GM12873 (cell line): ENCODE measurements at regions not wholly inside any gene's neighbourhood (a gene's known extent, or its start where the extent isn't known, plus 50 kb on each side); places are given as distances from the start of the nearest gene placed in this dataset.

ENCODE experiments used
- CTCF ChIP-seq: IDR thresholded peaks from 2 replicates; pipeline ENCODE4 v1.5.1; 2012; ENCODE audit warnings: low read depth, mild to moderate bottlenecking, moderate library complexity, low read length, control low read depth; ENCODE audit not compliant: insufficient read depth; ENCODE audit errors: missing control alignments

- no peak for TF ChIP-seq CTCF
Measured at GRCh38 chr15:35757361-35757760, 211.4 kb upstream of the DPH6 start.

GRCh38 chr15:35757765-35758164, 211.8 kb upstream of the DPH6 start:
- TF ChIP-seq CTCF: no peak

DNA sequence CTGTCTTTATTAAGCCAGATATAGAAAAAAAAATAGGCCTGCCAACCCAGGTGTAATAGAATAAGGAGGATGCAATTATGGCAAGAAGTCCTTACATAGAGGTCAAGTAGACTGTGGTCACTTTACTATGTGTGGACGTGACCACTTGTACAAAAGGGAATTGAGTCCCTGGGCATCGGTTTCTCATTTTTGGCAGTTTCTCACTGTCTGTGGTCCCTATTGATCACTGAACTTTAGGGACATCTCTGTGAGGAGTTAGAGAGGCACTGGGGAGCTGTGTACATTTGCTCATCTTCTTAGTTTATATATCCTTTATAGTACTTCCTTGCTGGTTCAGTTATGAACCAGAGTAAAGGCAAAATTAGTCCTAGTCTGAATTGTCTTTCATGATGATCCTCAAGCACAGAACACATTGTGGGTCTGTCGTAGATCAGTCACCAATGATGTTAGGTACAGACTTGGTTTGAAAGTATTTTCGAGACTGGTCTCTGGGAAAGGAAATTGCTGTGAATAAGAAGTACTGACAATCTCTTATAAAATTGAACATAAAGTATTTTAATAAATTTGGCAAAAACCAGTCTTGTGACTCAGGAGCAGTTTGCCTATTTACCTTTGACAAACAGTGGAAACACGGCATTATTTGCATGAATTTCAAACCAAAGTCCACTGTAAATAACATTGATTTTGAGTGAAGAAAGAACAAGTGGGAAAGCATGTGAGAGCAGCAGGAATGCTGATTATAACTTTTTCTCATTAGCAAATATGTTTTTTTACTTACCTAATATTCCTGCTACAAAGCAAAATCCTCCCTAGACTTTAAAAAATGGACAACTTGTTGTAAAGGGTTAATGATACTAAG, 218.9 kb upstream of the DPH6 start:
- no peak for TF ChIP-seq CTCF

- no peak for TF ChIP-seq CTCF
Measured at GRCh38 chr15:35768949-35769348, 223.0 kb upstream of the DPH6 start.

- TF ChIP-seq CTCF: no peak
Measured at GRCh38 chr15:35769656-35770055, 223.7 kb upstream of the DPH6 start.

- no peak for TF ChIP-seq CTCF
Measured at GRCh38 chr15:35771746-35772442, 225.9 kb upstream of the DPH6 start.

DNA sequence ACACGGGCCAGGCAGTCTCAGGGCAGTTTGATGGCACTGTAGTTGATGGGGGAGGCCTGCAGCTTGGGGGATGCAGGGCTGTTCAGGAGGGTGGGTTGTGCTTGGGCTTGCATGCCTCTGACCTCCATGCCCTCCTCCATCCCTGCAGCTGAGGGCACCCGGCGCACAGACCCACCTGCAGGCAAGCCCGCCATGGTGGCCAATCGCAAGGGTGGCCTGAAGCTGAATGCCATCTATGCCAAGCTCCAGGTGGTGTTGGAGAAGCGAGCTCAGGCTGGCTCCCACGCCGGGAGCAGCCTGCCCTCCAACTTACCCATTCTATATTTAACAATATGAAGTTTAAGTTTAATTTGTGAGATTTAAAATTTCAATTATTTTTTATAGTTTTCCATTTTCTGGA, 228.7 kb upstream of the DPH6 start:
- no peak for TF ChIP-seq CTCF
